ENCODE measurements at regions not wholly inside any gene's neighbourhood (a gene's known extent, or its start where the extent isn't known, plus 50 kb on each side); places are given as distances from the start of the nearest gene placed in this dataset.

- TF ChIP-seq ZNF622 (IDR thresholded peaks at IDR 0.05) (no peak), MXI1 (IDR thresholded peaks at IDR 0.05; ENCODE audit: low read depth, low read length) (no peak), KLF5 (IDR thresholded peaks at IDR 0.05; ENCODE audit: partially characterized antibody) (no peak), ZBED1 (IDR thresholded peaks at IDR 0.05; ENCODE audit: borderline replicate concordance) (no peak), MEF2A (IDR thresholded peaks at IDR 0.05; ENCODE audit: insufficient read depth, low read depth, low read length) (no peak), HCFC1 (IDR thresholded peaks at IDR 0.05; ENCODE audit: low read length) (no peak), CBX5 (IDR thresholded peaks at IDR 0.05; ENCODE audit: low read depth) (no peak), HDAC2 (IDR thresholded peaks at IDR 0.05) (no peak), ZBTB4 (CRISPR knock-in tag; IDR thresholded peaks at IDR 0.05) (no peak), LARP7 (IDR thresholded peaks at IDR 0.05) (no peak), EED (IDR thresholded peaks at IDR 0.05; ENCODE audit: low read depth) (no peak)
Observed at GRCh38 chr13:85379433-85379832, 419.8 kb downstream of the SLITRK6 start (continued).

- Histone ChIP-seq H3K9me3 (replicated peaks; ENCODE audit: control insufficient read depth, insufficient read depth, low read length) (no peaks in the 10 kb centered on the region), H3K36me3 (ENCODE audit: control insufficient read depth in 2 of 2, insufficient read depth in 2 of 2, low read length in 1 of 2) (no peaks in the 10 kb centered on the region), H3K4me1 (ENCODE audit: control insufficient read depth, insufficient read depth, low read length) (no peaks in the 10 kb centered on the region), H3K4me2 (ENCODE audit: control insufficient read depth, insufficient read depth) (no peak overlapping the region), H3K4me3 (no peak overlapping the region), H3K27me3 (replicated peaks in 1 of 2; ENCODE audit: control insufficient read depth in 2 of 2, insufficient read depth in 2 of 2, low read length in 1 of 2) (no peaks in the 10 kb centered on the region), H3K9ac (ENCODE audit: control insufficient read depth, insufficient read depth, low read length) (no peak overlapping the region), H4K20me1 (ENCODE audit: control insufficient read depth, insufficient read depth) (no peaks in the 10 kb centered on the region), H2AFZ (ENCODE audit: control insufficient read depth, low read depth, low read length) (no peak overlapping the region), H3K79me2 (ENCODE audit: control insufficient read depth, insufficient read depth, low read length) (no peaks in the 10 kb centered on the region), H3K27ac (ENCODE audit: control insufficient read depth, insufficient read depth) (no peak overlapping the region)
- RAD21 ChIA-PET (ENCODE audit: unreplicated experiment), result no interaction called here
- POLR2A ChIA-PET, result interaction anchor here (0.7 kb wide), 1 partner anchor 1470 kb away, joined by 10 read pairs; no protein-coding TSS in a partner anchor
- SMC1A ChIA-PET (ENCODE audit: uncharacterized antibody, unreplicated experiment), result no interaction called here
- CTCF ChIA-PET, result no interaction called here
- no peak for FAIRE-seq
- no peak for ATAC-seq
- BruUV-seq (replicated peaks), result no TSS peak
- 28% methylated on average over 2 of the region's 2 CpGs for WGBS (ENCODE audit: insufficient coverage, insufficient replicate concordance, low lambda C conversion rate, missing lambda C conversion rate)
- DNase-seq (ENCODE audit: low read depth, low spot score), result no peak
- intact Hi-C loops (cut with micrococcal nuclease; ENCODE audit: unreplicated experiment) (no loop called here), in situ Hi-C loops (cut with MboI) (no loop called here)
- TF ChIP-seq MAX (IDR thresholded peaks at IDR 0.05; ENCODE audit: low read depth, low read length) (no peak), MTA3 (IDR thresholded peaks at IDR 0.05; ENCODE audit: borderline replicate concordance, low read length) (no peak), POLR2AphosphoS2 (IDR thresholded peaks at IDR 0.05; ENCODE audit: low read depth, low read length) (no peak), MTA2 (IDR thresholded peaks at IDR 0.05; ENCODE audit: low read depth) (no peak), POU2F2 (IDR thresholded peaks at IDR 0.05; ENCODE audit: borderline replicate concordance, low read depth, low read length) (no peak), SIX5 (IDR thresholded peaks at IDR 0.05; ENCODE audit: low read depth, low read length, severe bottlenecking) (no peak), REST (IDR thresholded peaks at IDR 0.05; ENCODE audit: low read depth, low read length) (no peak), PAX5 (IDR thresholded peaks at IDR 0.05; ENCODE audit: borderline replicate concordance, low read depth, low read length) (no peak), TCF7 (IDR thresholded peaks at IDR 0.05; ENCODE audit: borderline replicate concordance) (no peak), NFIC (IDR thresholded peaks at IDR 0.05; ENCODE audit: low read depth, low read length) (no peak), KLF5 (IDR thresholded peaks at IDR 0.05; ENCODE audit: partially characterized antibody) (no peak)
Observed at GRCh38 chr13:85377783-85378182, 421.4 kb downstream of the SLITRK6 start.
